ENCODE measurements at regions not wholly inside any gene's neighbourhood (a gene's known extent, or its start where the extent isn't known, plus 50 kb on each side); places are given as distances from the start of the nearest gene placed in this dataset.

- DNase-seq (ENCODE audit: extremely low read depth in 1 of 11, low read depth in 9 of 11, low spot score in 4 of 11) = no peak
Measured at GRCh38 chr13:31031482-31031881, 99.0 kb downstream of the TEX26 start.

DNA sequence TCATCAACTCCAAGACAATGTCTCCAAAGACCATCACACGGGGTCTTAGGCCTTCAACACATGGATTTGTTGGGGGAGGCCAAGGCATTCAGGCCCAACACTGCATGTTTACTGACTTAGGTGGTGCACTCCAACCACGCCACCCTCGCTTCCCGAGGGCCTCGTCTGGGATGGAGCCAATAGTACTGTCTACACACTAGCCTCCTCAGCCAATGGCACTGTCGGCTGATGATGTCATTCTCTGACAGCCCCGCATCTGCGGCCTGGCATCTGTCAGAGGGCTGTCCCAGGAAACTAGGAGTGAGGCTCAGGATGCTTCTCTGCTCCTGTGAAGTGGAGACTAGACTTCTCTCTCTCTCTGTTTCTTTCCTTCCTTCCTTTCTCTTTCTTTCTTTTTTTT, 96.6 kb downstream of the TEX26 start:
- DNase-seq (ENCODE audit: extremely low read depth in 1 of 11, low read depth in 9 of 11, low spot score in 4 of 11) = no peak

DNA sequence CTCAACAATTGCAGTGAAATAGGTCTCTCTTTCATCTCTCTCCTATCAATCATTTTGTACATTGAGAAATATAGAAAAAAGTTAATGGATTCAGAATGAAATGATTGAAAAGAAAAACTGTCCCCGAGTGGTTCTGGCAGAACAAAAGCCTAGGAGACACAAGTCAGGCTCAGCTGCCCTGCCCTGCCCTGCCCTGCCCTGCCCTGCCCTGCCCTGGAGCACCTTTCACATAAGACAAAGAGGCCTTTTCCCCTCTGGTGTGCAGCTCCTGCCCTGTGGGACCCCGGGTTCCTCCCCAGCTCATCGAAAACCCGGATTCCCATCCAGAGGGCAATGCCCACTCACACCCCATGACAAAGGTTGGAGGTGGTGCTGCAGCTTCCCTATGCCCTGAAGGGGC, 94.7 kb downstream of the TEX26 start:
- no peak for DNase-seq (ENCODE audit: extremely low read depth in 1 of 11, low read depth in 9 of 11, low spot score in 4 of 11)
